Tibial nerve (tissue), 4 donors: ENCODE measurements at regions not wholly inside any gene's neighbourhood (a gene's known extent, or its start where the extent isn't known, plus 50 kb on each side); places are given as distances from the start of the nearest gene placed in this dataset.

ENCODE experiments used
- EP300 ChIP-seq, 2 donors: sonication (generic); formaldehyde crosslinking; IDR thresholded peaks; one replicate each; pipeline ENCODE4 v1.6.1; 2017; ENCODE audit warnings: antibody characterized with exemption in 2 of 2, mild to moderate bottlenecking in 1 of 2
- POLR2A ChIP-seq, 2 donors: fragments of 450-650 bp; IDR thresholded peaks; one replicate each; pipeline ENCODE4 v1.6.1; 2017; ENCODE audit warnings: antibody characterized with exemption in 2 of 2, mild to moderate bottlenecking in 2 of 2, moderate library complexity in 2 of 2
- TF ChIP-seq, protein P1 (sequence below), 5 experiments: fragments of 200-600 bp in 3 of 5; fragments of 450-650 bp in 2 of 5; sonication (generic) in 3 of 5; IDR thresholded peaks; one replicate each; pipeline ENCODE4 v1.5.1; 2016 to 2019; ENCODE audit warnings: antibody characterized with exemption in 5 of 5, mild to moderate bottlenecking in 3 of 5, moderate library complexity in 2 of 5

DNA sequence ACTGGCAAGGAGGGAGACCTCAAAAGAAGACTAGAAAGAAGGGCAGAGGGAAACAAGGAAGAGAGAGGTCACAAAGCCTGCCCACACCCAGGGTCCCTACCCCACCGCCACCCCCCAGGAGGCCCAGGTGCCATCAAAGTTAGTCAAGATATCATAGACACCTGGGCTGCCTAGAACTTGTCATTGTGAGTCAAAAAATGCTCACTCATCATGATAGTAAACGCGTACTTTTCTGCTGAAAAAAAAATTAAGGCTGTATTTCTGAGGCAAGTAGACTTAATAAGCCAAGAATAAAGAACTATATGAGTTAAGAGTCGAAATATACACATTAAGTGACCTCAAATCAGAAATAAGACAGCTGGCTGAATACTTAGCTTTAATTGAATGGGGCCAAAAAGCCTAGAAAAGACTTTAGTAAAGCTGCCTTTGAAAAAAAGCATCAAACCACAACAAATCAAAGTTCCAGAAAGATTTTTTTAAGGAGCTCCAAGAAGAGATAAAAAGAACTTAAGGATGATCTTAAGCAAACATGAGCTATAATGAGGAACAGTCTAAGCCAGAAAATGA is 415.5 kb upstream of the PPP2R3A start:
- TF ChIP-seq EP300 (IDR thresholded peaks at IDR 0.05) = no peak
- no peak for TF ChIP-seq POLR2A (IDR thresholded peaks at IDR 0.05)
- TF ChIP-seq, protein P1, sequence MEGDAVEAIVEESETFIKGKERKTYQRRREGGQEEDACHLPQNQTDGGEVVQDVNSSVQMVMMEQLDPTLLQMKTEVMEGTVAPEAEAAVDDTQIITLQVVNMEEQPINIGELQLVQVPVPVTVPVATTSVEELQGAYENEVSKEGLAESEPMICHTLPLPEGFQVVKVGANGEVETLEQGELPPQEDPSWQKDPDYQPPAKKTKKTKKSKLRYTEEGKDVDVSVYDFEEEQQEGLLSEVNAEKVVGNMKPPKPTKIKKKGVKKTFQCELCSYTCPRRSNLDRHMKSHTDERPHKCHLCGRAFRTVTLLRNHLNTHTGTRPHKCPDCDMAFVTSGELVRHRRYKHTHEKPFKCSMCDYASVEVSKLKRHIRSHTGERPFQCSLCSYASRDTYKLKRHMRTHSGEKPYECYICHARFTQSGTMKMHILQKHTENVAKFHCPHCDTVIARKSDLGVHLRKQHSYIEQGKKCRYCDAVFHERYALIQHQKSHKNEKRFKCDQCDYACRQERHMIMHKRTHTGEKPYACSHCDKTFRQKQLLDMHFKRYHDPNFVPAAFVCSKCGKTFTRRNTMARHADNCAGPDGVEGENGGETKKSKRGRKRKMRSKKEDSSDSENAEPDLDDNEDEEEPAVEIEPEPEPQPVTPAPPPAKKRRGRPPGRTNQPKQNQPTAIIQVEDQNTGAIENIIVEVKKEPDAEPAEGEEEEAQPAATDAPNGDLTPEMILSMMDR (IDR thresholded peaks at IDR 0.05) = no peak
